Keratinocyte (primary cell): ENCODE measurements at regions not wholly inside any gene's neighbourhood (a gene's known extent, or its start where the extent isn't known, plus 50 kb on each side); places are given as distances from the start of the nearest gene placed in this dataset.

Experiments
- DNase-seq: peaks from one replicate; pipeline ENCODE4 v3.0.0-alpha.2; 2011; ENCODE audit warnings: low read depth, missing footprints, low spot score
- FAIRE-seq: peaks from 2 replicates; lab custom pipeline; 2011; peaks lifted over from hg19 to GRCh38; lab: Jason Lieb, UNC
- H2AFZ ChIP-seq: 2 replicates; pipeline ENCODE4 v1.6.0; 2012; ENCODE audit warnings: low read length, control low read depth, inconsistent platforms; ENCODE audit not compliant: control insufficient read depth
- H3K27ac ChIP-seq: 2 replicates; pipeline ENCODE4 v1.5.1; 2011; ENCODE audit warnings: low read length; ENCODE audit not compliant: control insufficient read depth, insufficient read depth
- H3K27me3 ChIP-seq: 3 replicates; pipeline ENCODE4 v1.6.0; 2011; ENCODE audit warnings: low read length; ENCODE audit not compliant: control insufficient read depth, insufficient read depth; ENCODE audit errors: extremely low read depth
- H3K36me3 ChIP-seq, 2 experiments: 2 replicates in 1 of 2; 3 replicates in 1 of 2; pipeline ENCODE4 v1.5.1; 2011; ENCODE audit warnings: low read length in 2 of 2, mild to moderate bottlenecking in 1 of 2; ENCODE audit not compliant: control insufficient read depth in 2 of 2, insufficient read depth in 2 of 2; ENCODE audit errors: extremely low read depth in 1 of 2
- H3K4me1 ChIP-seq: 3 replicates; pipeline ENCODE4 v1.5.1; 2011; ENCODE audit warnings: low read length; ENCODE audit not compliant: control insufficient read depth, insufficient read depth; ENCODE audit errors: extremely low read depth
- H3K4me2 ChIP-seq: 3 replicates; pipeline ENCODE4 v1.6.0; 2011; ENCODE audit warnings: low read depth, low read length; ENCODE audit not compliant: control insufficient read depth, insufficient read depth; ENCODE audit errors: extremely low read depth
- H3K4me3 ChIP-seq, 3 experiments: fragments of 200-600 bp in 1 of 3; sonication (generic) in 1 of 3; 2 replicates in 2 of 3; 3 replicates in 1 of 3; pipeline ENCODE4 v1.5.1; 2011 to 2016; ENCODE audit warnings: low read length in 3 of 3, mild to moderate bottlenecking in 3 of 3, control low read depth in 2 of 3, inconsistent platforms in 1 of 3, low read depth in 1 of 3, mixed read lengths in 1 of 3, mixed run types in 1 of 3, moderate library complexity in 1 of 3; ENCODE audit not compliant: control insufficient read depth in 2 of 3, insufficient read depth in 2 of 3; ENCODE audit errors: extremely low read depth in 1 of 3
- H3K79me2 ChIP-seq: 2 replicates; pipeline ENCODE4 v1.6.0; 2012; ENCODE audit warnings: low read length; ENCODE audit not compliant: control insufficient read depth, insufficient read depth
- H3K9ac ChIP-seq: 3 replicates; pipeline ENCODE4 v1.6.0; 2011; ENCODE audit warnings: low read length; ENCODE audit not compliant: control insufficient read depth, insufficient read depth; ENCODE audit errors: extremely low read depth
- H3K9me1 ChIP-seq: 3 replicates; pipeline ENCODE4 v1.6.0; 2011; ENCODE audit warnings: low read length; ENCODE audit not compliant: control insufficient read depth, insufficient read depth; ENCODE audit errors: extremely low read depth
- H3K9me3 ChIP-seq: 2 replicates; pipeline ENCODE4 v1.5.1; 2012; ENCODE audit warnings: low read depth, low read length; ENCODE audit not compliant: control insufficient read depth
- H4K20me1 ChIP-seq: 3 replicates; pipeline ENCODE4 v1.6.0; 2011; ENCODE audit warnings: low read length; ENCODE audit not compliant: control insufficient read depth, insufficient read depth; ENCODE audit errors: extremely low read depth
- CTCF ChIP-seq, 3 experiments: IDR thresholded peaks in 1 of 3; conservative IDR thresholded peaks in 1 of 3; optimal IDR thresholded peaks in 1 of 3; 2 replicates in 2 of 3; 3 replicates in 1 of 3; pipeline versions ENCODE3 to v1.5.1; 2011; ENCODE audit warnings: low read length in 3 of 3, mild to moderate bottlenecking in 3 of 3, moderate library complexity in 2 of 3, control low read depth in 1 of 3, inconsistent platforms in 1 of 3; ENCODE audit not compliant: insufficient read depth in 2 of 3; ENCODE audit errors: extremely low read depth in 1 of 3
- EZH2 ChIP-seq: IDR thresholded peaks from one replicate; pipeline ENCODE4 v1.6.1; 2012; ENCODE audit warnings: inconsistent platforms, mild to moderate bottlenecking, low read length, moderate library complexity
- dilution Hi-C: fragments of 300-500 bp; cut with MboI; formaldehyde crosslinking; loops from one replicate; pipeline ENCODE4 v1.7.0; 2020; ENCODE audit warnings: low sequenced_read_pairs; ENCODE audit not compliant: extremely low pct_ligation_motif_present

GRCh38 chr11:115627071-115627470 lies 122.9 kb upstream of the CADM1 start:
- Histone ChIP-seq H4K20me1 (no peaks in the 10 kb centered on the region), H3K9me3 (no peaks in the 10 kb centered on the region), H3K4me1 (peaks cover 13% of the 10 kb centered on the region), H3K27ac (no peak overlapping the region), H3K4me2 (no peak overlapping the region), H3K27me3 (no peaks in the 10 kb centered on the region), H3K9me1 (no peaks in the 10 kb centered on the region), H3K9ac (no peak overlapping the region), H2AFZ (no peak overlapping the region), H3K36me3 (no peaks in the 10 kb centered on the region), H3K4me3 (no peak overlapping the region), H3K79me2 (no peaks in the 10 kb centered on the region)
- no peak for DNase-seq
- dilution Hi-C loops: no loop called here
- no peak for TF ChIP-seq CTCF (optimal IDR thresholded peaks at IDR 0.05 in 1 of 3, IDR thresholded peaks at IDR 0.05 in 1 of 3, conservative IDR thresholded peaks at IDR 0.05 in 1 of 3; ENCODE audit: extremely low read depth in 1 of 3, insufficient read depth in 2 of 3, low read length in 3 of 3)
- no peak for TF ChIP-seq EZH2
- FAIRE-seq: no peak

DNA sequence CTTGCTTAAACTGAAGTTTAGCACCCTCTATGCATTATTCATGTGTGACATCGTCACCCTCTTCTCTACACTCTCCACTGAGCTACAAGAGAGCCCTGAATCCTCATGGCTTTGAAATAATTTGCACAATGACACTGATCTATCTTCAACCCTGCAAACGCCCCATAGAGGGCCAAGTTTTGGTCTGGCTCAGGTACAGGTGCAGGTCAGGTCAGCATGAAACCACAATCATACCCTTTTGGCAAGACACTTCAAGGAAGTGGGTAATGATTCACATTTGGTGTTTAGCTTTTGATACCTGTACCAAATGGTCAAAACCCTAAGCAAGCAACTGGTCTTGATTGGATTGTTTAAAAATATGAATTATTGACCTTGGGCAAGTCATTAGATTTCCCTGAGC lies 122.2 kb upstream of the CADM1 start:
- H4K20me1 ChIP-seq: no peaks in the 10 kb centered on the region
- no peaks in the 10 kb centered on the region for H3K9me1 ChIP-seq
- no peaks in the 10 kb centered on the region for H3K9me3 ChIP-seq
- dilution Hi-C loops: no loop called here
- H3K79me2 ChIP-seq: no peaks in the 10 kb centered on the region
- no peaks in the 10 kb centered on the region for H3K36me3 ChIP-seq
- H3K9ac ChIP-seq: no peak overlapping the region
- H3K4me3 ChIP-seq: no peak overlapping the region
- H3K4me2 ChIP-seq: no peak overlapping the region
- peaks cover 13% of the 10 kb centered on the region for H3K4me1 ChIP-seq
- H3K27me3 ChIP-seq: no peaks in the 10 kb centered on the region
- DNase-seq: no peak
- no peak for FAIRE-seq
- H2AFZ ChIP-seq: no peak overlapping the region
- no peak overlapping the region for H3K27ac ChIP-seq
- no peak for TF ChIP-seq CTCF (optimal IDR thresholded peaks at IDR 0.05 in 1 of 3, IDR thresholded peaks at IDR 0.05 in 1 of 3, conservative IDR thresholded peaks at IDR 0.05 in 1 of 3; ENCODE audit: extremely low read depth in 1 of 3, insufficient read depth in 2 of 3, low read length in 3 of 3)
- no peak for TF ChIP-seq EZH2
